ENCODE measurements at regions not wholly inside any gene's neighbourhood (a gene's known extent, or its start where the extent isn't known, plus 50 kb on each side); places are given as distances from the start of the nearest gene placed in this dataset.
A peak's percentile ranks its signal among the peaks of the same experiment; 100 is the strongest.

DNA sequence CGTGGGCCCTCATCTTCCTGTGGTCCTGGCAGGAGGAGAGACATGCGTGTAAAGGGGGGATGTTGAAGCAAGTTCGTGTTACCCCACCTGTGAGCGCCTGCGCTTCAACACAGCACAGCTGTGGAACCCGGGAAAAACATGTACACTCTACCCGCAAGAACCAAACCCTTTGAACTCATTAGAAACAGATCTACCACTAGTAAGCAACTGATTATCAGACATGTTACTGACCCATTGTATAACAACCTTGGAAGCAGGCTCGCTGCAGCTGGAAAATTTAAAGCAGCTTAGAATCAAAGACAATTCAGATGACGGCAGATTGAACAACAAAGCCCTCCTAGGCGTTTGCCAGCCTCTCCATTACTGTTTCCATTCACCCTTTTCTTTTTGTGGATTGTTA is 771.7 kb upstream of the SALL3 start:
- H3K4me3 ChIP-seq (ENCODE audit: low read length in 2 of 2) = no peak overlapping the region
- H3K9me3 ChIP-seq (ENCODE audit: control insufficient read depth, low read length) = no peaks in the 10 kb centered on the region
- intact Hi-C loops (cut with DNase I) = no loop called here
- WGBS, 2 donors = 69 to 74% methylated on average over 10 of the region's 10 CpGs
- no peak for DNase-seq
- no peak overlapping the region for H3K27ac ChIP-seq (ENCODE audit: low read depth in 1 of 2, low read length in 2 of 2)
- no peaks in the 10 kb centered on the region for H3K27me3 ChIP-seq (ENCODE audit: control insufficient read depth in 1 of 2, insufficient read depth in 2 of 2, low read length in 1 of 2)
- no peaks in the 10 kb centered on the region for H3K4me1 ChIP-seq (ENCODE audit: control insufficient read depth in 1 of 2, insufficient read depth in 2 of 2, low read length in 2 of 2)
- H3K36me3 ChIP-seq (ENCODE audit: control insufficient read depth in 1 of 2, insufficient read depth in 2 of 2, low read length in 1 of 2) = no peaks in the 10 kb centered on the region
- ATAC-seq (ENCODE audit: low FRiP score) = no peak

DNA sequence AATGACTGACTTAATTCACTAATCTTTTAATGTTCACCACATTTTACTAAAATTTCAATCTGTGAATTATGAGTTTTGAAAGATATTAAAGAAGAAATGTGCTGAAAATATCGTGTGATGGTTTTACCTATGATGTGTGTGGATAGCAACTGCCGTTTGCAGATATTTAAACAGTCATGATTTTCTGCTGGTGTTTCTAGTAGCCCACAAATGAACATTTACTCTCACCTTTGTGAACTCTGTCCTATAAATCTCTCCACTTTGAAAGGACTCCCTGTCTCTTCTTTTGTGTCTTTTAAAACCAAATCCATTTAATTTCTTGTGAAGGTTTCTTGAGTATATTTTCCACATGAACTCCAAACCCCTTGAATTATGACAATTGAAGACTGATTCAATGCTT is 771.2 kb upstream of the SALL3 start:
- 46 to 54% methylated on average over 2 of the region's 2 CpGs for WGBS, 2 donors
- Histone ChIP-seq H3K4me3 (ENCODE audit: low read length in 2 of 2) (no peak overlapping the region), H3K27me3 (ENCODE audit: control insufficient read depth in 1 of 2, insufficient read depth in 2 of 2, low read length in 1 of 2) (no peaks in the 10 kb centered on the region), H3K36me3 (ENCODE audit: control insufficient read depth in 1 of 2, insufficient read depth in 2 of 2, low read length in 1 of 2) (no peaks in the 10 kb centered on the region), H3K27ac (ENCODE audit: low read depth in 1 of 2, low read length in 2 of 2) (no peak overlapping the region), H3K4me1 (ENCODE audit: control insufficient read depth in 1 of 2, insufficient read depth in 2 of 2, low read length in 2 of 2) (no peaks in the 10 kb centered on the region), H3K9me3 (ENCODE audit: control insufficient read depth, low read length) (peaks cover under 1% of the 10 kb centered on the region)
- DNase-seq (no peak), ATAC-seq (ENCODE audit: low FRiP score) (no peak)
- intact Hi-C loops (cut with DNase I) = no loop called here

DNA sequence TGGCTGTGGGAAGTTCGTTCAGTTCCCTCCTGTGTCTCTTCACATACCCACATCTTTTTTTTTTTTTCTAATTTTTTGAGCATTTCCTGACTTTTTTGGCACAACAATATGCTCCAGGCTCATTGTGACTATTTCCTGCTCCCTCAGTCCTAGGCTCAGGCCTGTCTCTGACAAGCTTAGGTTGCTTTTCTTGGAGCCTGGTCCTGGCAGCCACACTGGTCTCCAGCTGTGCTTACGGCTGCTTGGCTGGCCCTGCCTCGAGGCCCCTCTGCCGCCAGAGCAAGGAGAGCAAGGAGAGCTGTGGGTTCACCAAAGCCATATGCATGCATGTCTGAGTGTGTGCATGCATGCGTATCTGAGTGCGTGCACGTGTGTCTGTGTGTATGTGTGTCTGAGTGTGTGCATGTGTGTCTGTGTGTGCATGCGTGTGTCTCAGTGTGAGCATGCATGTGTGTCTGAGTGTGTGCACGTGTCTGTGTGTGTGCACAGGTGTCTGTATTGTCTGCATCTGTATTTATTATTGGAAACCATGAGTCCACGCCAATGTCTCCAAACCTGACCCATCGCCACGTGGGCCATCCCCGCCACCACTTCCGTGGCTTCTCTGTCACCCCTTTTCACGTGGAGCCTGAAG is 766.1 kb upstream of the SALL3 start:
- no peaks in the 10 kb centered on the region for H3K27me3 ChIP-seq (ENCODE audit: control insufficient read depth in 1 of 2, insufficient read depth in 2 of 2, low read length in 1 of 2)
- ATAC-seq (ENCODE audit: low FRiP score) (peak; percentile 48), DNase-seq (no peak)
- H3K4me3 ChIP-seq (ENCODE audit: low read length in 2 of 2) = no peak overlapping the region
- no peaks in the 10 kb centered on the region for H3K36me3 ChIP-seq (ENCODE audit: control insufficient read depth in 1 of 2, insufficient read depth in 2 of 2, low read length in 1 of 2)
- intact Hi-C loops (cut with DNase I) = no loop called here
- H3K27ac ChIP-seq (ENCODE audit: low read depth in 1 of 2, low read length in 2 of 2) = no peak overlapping the region
- peaks cover 1% of the 10 kb centered on the region for H3K9me3 ChIP-seq (ENCODE audit: control insufficient read depth, low read length)
- no peaks in the 10 kb centered on the region for H3K4me1 ChIP-seq (ENCODE audit: control insufficient read depth in 1 of 2, insufficient read depth in 2 of 2, low read length in 2 of 2)
- WGBS, 2 donors = 64% methylated on average over 15 of the region's 15 CpGs

DNA sequence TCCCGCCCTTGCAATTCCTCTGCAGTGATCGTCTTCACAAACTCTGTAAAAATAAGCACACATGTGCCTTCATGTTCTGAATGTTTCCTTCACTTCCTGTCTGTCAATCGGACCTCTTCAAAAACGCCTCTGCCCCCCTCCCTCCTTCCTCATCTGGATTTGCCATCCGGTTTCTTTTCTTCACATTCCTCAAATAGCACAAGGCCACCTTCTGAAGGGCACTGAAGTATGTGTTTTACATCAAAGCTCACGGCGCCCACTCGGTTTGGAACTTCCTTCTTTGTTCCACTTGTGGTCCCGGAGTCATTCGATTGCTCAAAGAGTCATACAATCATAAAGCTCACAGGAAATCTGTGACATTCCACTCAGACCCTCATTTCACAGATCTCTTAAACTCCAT is 758.1 kb upstream of the SALL3 start:
- H3K27ac ChIP-seq (ENCODE audit: low read depth in 1 of 2, low read length in 2 of 2) = no peak overlapping the region
- H3K4me1 ChIP-seq (ENCODE audit: control insufficient read depth in 1 of 2, insufficient read depth in 2 of 2, low read length in 2 of 2) = no peaks in the 10 kb centered on the region
- ATAC-seq (ENCODE audit: low FRiP score) (no peak), DNase-seq (no peak)
- intact Hi-C loops (cut with DNase I) = no loop called here
- H3K36me3 ChIP-seq (ENCODE audit: control insufficient read depth in 1 of 2, insufficient read depth in 2 of 2, low read length in 1 of 2) = no peaks in the 10 kb centered on the region
- H3K4me3 ChIP-seq (ENCODE audit: low read length in 2 of 2) = no peak overlapping the region
- WGBS, 2 donors = 34 to 35% methylated on average over 10 of the region's 10 CpGs
- H3K9me3 ChIP-seq (ENCODE audit: control insufficient read depth, low read length) = no peaks in the 10 kb centered on the region
- H3K27me3 ChIP-seq (ENCODE audit: control insufficient read depth in 1 of 2, insufficient read depth in 2 of 2, low read length in 1 of 2) = no peaks in the 10 kb centered on the region

DNA sequence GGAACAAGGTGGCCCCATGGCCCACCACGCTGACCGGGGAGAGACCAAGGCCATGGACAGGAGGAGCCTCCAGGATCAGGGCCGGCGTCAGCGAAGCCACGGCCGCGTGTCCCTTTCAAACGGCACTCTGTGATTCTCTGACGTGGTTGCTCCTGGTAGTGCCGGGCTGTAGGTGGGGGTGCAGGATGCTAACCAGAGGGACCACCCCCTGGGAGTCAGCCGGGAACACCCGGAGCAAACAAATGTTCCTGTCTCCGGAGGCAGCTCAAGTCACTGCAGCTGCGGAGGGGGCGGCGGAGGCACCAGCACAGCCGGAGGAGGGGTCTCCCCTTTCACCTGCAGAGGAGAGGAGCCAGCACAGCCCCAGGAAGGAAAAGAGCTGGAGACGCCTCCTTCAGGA is 750.6 kb upstream of the SALL3 start:
- intact Hi-C loops (cut with DNase I) = no loop called here
- Histone ChIP-seq H3K4me3 (ENCODE audit: low read length in 2 of 2) (no peak overlapping the region), H3K27ac (ENCODE audit: low read depth in 1 of 2, low read length in 2 of 2) (no peak overlapping the region), H3K36me3 (ENCODE audit: control insufficient read depth in 1 of 2, insufficient read depth in 2 of 2, low read length in 1 of 2) (no peaks in the 10 kb centered on the region), H3K27me3 (ENCODE audit: control insufficient read depth in 1 of 2, insufficient read depth in 2 of 2, low read length in 1 of 2) (no peaks in the 10 kb centered on the region), H3K9me3 (ENCODE audit: control insufficient read depth, low read length) (no peaks in the 10 kb centered on the region), H3K4me1 (ENCODE audit: control insufficient read depth in 1 of 2, insufficient read depth in 2 of 2, low read length in 2 of 2) (no peaks in the 10 kb centered on the region)
- ATAC-seq (ENCODE audit: low FRiP score) (no peak), DNase-seq (no peak)
- 51 to 74% methylated on average over 17 to 19 of the region's 19 CpGs for WGBS, 2 donors

DNA sequence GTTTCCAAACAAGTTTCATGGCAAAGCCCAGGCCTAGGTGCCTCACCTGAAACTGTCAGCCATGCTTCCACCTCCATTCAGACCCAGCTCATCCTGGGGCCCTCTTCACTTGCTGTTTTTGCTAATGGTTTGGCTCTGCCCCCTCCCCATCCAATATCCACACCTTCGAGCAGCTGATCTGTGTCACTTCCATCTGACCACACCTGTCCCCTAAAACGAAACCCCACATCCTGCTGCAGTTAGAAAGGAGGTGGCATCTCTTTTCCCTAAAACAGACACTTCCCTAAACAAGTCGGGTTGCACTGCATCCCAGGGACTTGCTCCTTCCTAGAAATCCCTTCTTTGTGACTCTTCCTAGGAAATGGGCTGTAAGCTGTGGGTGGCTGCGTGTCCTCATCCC is 748.7 kb upstream of the SALL3 start:
- intact Hi-C loops (cut with DNase I) = no loop called here
- H3K9me3 ChIP-seq (ENCODE audit: control insufficient read depth, low read length) = no peaks in the 10 kb centered on the region
- DNase-seq (no peak), ATAC-seq (ENCODE audit: low FRiP score) (no peak)
- WGBS, 2 donors = 80 to 81% methylated on average over 4 of the region's 4 CpGs
- H3K27me3 ChIP-seq (ENCODE audit: control insufficient read depth in 1 of 2, insufficient read depth in 2 of 2, low read length in 1 of 2) = no peaks in the 10 kb centered on the region
- H3K4me3 ChIP-seq (ENCODE audit: low read length in 2 of 2) = no peak overlapping the region
- no peaks in the 10 kb centered on the region for H3K36me3 ChIP-seq (ENCODE audit: control insufficient read depth in 1 of 2, insufficient read depth in 2 of 2, low read length in 1 of 2)
- H3K4me1 ChIP-seq (ENCODE audit: control insufficient read depth in 1 of 2, insufficient read depth in 2 of 2, low read length in 2 of 2) = no peaks in the 10 kb centered on the region
- no peak overlapping the region for H3K27ac ChIP-seq (ENCODE audit: low read depth in 1 of 2, low read length in 2 of 2)

DNA sequence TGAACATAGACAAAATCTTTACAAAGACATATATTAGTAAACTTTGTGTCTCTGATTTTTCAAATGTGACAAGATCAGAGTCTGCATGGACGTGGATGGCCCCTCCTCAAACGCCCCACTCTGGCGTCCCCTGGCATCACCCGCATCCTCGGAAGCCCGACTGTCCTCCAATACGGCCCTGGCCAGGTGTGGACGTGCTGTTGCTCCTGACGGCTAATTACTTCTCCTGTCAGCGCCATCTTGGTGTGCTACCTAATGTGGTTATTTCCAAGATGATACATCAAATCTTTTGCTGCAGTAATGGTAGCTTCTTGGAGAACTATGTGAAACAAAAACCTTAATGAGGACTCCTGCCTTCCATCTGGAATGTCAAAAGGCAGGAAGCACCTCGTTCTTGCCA is 747.4 kb upstream of the SALL3 start:
- intact Hi-C loops (cut with DNase I) = no loop called here
- Histone ChIP-seq H3K27me3 (ENCODE audit: control insufficient read depth in 1 of 2, insufficient read depth in 2 of 2, low read length in 1 of 2) (no peaks in the 10 kb centered on the region), H3K27ac (ENCODE audit: low read depth in 1 of 2, low read length in 2 of 2) (no peak overlapping the region), H3K36me3 (ENCODE audit: control insufficient read depth in 1 of 2, insufficient read depth in 2 of 2, low read length in 1 of 2) (no peaks in the 10 kb centered on the region), H3K4me3 (ENCODE audit: low read length in 2 of 2) (no peak overlapping the region), H3K9me3 (ENCODE audit: control insufficient read depth, low read length) (no peaks in the 10 kb centered on the region), H3K4me1 (ENCODE audit: control insufficient read depth in 1 of 2, insufficient read depth in 2 of 2, low read length in 2 of 2) (no peaks in the 10 kb centered on the region)
- WGBS, 2 donors = 71 to 75% methylated on average over 11 of the region's 11 CpGs
- DNase-seq (no peak), ATAC-seq (ENCODE audit: low FRiP score) (no peak)

DNA sequence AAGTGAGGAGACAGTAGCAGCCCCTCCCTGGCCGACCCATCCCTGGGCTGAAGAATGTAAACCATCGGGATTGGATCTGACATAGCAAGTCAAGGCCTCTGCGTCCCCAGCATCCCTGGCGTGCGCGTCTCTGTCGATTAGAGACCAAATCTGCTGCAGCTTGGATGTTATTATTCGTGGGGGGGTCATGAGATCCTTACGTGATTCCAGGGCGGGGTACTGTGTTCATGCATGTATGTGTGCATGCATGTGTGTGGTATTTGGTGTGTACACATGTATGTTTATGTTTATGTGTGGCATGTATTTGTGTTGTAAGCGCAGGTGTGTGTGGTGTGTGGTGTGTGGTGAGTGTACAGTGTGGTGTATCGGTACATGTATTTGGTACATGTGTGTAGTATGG is 741.8 kb upstream of the SALL3 start:
- no peak for ATAC-seq (ENCODE audit: low FRiP score)
- no peaks in the 10 kb centered on the region for H3K36me3 ChIP-seq (ENCODE audit: control insufficient read depth in 1 of 2, insufficient read depth in 2 of 2, low read length in 1 of 2)
- intact Hi-C loops (cut with DNase I) = no loop called here
- H3K9me3 ChIP-seq (ENCODE audit: control insufficient read depth, low read length) = no peaks in the 10 kb centered on the region
- H3K27ac ChIP-seq (ENCODE audit: low read depth in 1 of 2, low read length in 2 of 2) = no peak overlapping the region
- no peaks in the 10 kb centered on the region for H3K27me3 ChIP-seq (ENCODE audit: control insufficient read depth in 1 of 2, insufficient read depth in 2 of 2, low read length in 1 of 2)
- no peak for DNase-seq
- 95 to 96% methylated on average over 12 of the region's 12 CpGs for WGBS, 2 donors
- H3K4me1 ChIP-seq (ENCODE audit: control insufficient read depth in 1 of 2, insufficient read depth in 2 of 2, low read length in 2 of 2) = no peaks in the 10 kb centered on the region
- no peak overlapping the region for H3K4me3 ChIP-seq (ENCODE audit: low read length in 2 of 2)

DNA sequence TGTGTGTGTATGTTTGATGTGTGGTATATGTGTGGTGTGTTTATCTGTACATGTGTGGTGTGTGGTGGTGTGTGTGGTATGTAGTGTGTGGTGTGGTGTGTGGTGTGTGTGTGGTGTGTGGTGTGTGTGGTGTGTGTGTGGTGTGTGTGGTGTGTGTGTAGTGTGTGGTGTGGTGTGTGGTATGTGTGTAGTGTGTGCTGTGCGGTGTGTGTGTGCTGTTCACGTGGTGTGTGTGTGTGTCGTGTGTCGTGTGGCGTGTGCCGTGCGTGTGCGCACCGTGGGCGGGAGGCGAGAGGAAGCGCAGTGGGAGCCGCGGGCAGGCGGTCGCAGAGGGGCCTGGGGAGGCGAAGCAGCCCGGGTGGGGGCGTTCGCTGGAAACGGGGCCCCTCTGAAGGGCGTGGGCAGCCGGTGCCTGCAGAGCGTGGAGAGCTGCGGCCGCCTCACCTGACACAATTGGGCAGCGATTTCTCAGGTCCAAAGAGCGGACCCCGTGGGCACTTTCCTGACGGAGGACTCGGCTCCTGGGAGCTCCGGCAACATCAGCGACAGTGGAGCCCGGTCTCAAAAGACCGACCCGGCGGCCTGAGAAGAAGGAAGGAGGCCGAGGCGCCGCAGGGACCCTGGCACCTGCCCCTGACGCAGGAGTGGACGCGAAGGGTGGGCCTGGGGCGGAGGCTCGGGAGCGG is 741.1 kb upstream of the SALL3 start:
- intact Hi-C loops (cut with DNase I) = no loop called here
- no peaks in the 10 kb centered on the region for H3K4me1 ChIP-seq (ENCODE audit: control insufficient read depth in 1 of 2, insufficient read depth in 2 of 2, low read length in 2 of 2)
- no peaks in the 10 kb centered on the region for H3K27me3 ChIP-seq (ENCODE audit: control insufficient read depth in 1 of 2, insufficient read depth in 2 of 2, low read length in 1 of 2)
- H3K4me3 ChIP-seq (ENCODE audit: low read length in 2 of 2) = no peak overlapping the region
- H3K36me3 ChIP-seq (ENCODE audit: control insufficient read depth in 1 of 2, insufficient read depth in 2 of 2, low read length in 1 of 2) = no peaks in the 10 kb centered on the region
- no peaks in the 10 kb centered on the region for H3K9me3 ChIP-seq (ENCODE audit: control insufficient read depth, low read length)
- H3K27ac ChIP-seq (ENCODE audit: low read depth in 1 of 2, low read length in 2 of 2) = no peak overlapping the region
- WGBS, 2 donors = 82 to 88% methylated on average over 46 of the region's 46 CpGs
- ATAC-seq (ENCODE audit: low FRiP score) (no peak), DNase-seq (no peak)

Measured in aorta (tissue), 5 donors.